ENCODE measurements at regions not wholly inside any gene's neighbourhood (a gene's known extent, or its start where the extent isn't known, plus 50 kb on each side); places are given as distances from the start of the nearest gene placed in this dataset.
"Not testable (repeated sequence)": the region's sequence is repeated elsewhere in the genome, so short reads cannot be mapped to it uniquely, and the experiment has no call there.

DNA sequence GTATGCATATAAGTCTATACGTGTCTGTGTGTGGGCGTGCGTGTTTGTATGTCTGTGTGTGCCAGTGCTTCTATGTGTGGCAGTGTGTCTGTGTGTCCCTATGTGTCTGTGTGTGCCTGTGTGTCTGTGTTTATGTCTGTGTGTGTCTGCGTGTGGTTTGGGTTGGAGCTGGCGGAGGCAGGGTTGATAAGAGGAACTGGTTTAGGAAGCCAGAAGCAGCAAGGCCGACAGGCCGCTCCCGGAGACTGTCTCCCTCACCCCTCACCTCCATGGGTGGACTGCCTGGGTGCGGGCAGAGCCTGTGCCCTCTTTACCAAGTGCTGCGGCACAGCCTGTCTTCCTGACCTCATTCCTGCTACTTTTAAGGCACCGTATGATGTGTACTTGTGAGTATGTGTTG is 327.1 kb upstream of the B3GAT1 start:
- DNase-seq = no peak

DNA sequence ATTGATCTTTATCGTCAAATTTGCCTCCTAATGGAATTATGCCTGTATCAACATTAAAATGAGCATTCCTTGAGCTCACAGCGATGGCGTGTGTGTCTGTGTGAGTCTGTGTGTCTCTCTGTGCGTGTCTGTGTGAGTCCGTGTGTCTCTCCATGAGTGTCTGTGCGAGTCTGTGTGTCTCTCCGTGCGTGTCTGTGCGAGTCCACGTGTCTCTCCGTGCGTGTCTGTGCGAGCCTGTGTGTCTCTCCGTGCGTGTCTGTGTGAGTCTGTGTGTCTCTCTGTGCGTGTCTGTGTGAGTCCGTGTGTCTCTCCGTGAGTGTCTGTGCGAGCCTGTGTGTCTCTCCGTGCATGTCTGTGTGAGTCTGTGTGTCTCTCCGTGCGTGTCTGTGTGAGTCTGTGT is 326.5 kb upstream of the B3GAT1 start:
- no peak for DNase-seq

DNA sequence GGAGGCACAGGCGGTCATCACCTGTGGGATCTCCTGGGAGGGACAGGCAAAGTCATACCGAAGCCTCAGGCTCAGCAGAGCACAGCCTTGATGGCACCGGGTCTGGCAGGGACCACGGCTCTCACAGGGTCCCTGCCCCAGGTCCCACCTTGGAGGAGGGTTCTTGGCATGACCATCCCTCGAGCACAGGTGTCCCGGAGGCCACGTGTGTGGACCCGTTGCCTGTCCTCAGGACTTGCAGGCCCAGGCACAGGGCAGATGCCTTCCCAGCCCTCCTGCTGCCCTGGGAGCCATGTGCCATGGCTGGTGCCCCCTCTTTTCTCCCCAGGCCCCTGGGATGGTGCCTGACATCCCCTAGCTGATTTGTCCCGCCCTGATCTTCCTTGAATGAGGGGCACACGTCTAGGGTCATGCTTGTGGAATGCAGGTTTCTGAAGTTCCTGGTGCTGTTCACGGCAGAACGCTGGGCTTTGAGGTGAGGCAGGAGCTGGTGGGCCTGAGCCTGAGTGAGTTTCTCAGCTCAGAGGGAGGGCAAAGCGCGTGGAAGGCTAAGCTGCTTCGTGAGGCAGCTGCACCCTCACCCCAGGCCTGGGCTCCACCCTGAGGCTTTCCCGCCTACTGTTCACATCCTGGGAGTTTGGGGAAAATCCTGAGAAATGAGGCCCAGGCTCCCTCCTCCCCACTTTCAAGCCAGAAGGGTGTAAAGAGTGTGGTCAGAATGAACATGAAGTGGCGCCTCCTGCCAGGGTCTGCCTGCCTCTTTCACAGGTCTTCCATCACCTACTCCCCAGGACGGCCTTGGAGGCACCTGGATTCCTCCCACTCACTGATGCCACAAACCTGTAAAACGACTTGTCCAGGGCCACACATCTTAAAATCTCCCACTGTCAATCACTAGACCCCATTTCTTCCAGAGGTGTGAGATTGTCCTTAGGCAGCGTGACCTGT is 325.8 kb upstream of the B3GAT1 start:
- no peak for DNase-seq

DNA sequence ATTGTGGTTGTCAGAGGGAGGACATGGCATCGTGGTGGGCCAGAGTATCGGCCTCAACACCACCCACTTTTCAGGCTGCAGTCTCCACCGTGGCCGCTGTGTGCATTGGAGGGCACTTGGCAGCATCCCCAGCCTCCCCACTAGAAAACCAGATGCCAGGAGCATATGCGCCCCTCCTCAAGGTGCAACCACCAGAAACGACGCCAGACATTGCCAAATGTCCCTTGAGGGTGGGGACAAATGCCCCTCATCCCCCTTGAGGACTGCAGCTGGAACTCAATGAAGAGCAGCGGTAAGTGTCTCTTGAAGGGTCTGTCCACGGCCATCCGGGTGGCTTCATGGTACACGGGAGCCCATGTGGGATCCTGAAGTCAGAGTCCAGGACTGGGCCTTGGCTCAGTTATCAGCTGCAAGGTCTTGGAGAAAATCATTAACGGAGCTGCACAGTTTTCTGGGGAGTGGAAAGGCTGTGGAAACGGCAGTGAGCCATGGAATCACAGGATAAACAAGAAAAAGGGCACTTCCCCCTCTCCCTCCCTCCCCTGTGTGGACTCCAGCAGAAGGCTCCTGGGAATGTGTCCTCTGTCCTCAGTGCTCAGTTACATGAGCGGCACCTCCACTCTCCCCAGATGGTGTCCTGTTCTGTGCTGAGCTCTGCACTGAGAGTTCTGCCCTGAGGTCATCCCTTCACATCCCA is 324.4 kb upstream of the B3GAT1 start:
- DNase-seq = peak; percentile 88

DNA sequence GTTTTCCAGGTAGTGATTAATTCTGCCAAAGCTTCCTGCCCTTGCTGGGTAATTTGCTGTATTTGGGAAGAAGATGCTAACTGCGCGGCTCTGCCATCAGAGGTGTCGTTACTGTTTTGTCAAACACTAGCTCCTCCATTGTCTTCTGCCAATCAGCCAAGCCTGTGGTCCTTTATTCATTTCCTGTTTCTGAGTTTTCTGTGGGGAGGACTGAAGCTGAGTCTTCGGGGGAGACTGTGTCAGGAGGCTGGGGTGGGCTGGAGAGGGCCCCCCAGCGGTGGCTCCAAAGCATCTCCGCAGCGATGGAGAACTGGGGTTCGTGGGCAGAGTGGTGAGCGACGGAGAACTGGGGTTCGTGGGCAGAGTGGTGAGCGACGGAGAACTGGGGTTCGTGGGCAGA is 322.9 kb upstream of the B3GAT1 start:
- DNase-seq = no peak

DNA sequence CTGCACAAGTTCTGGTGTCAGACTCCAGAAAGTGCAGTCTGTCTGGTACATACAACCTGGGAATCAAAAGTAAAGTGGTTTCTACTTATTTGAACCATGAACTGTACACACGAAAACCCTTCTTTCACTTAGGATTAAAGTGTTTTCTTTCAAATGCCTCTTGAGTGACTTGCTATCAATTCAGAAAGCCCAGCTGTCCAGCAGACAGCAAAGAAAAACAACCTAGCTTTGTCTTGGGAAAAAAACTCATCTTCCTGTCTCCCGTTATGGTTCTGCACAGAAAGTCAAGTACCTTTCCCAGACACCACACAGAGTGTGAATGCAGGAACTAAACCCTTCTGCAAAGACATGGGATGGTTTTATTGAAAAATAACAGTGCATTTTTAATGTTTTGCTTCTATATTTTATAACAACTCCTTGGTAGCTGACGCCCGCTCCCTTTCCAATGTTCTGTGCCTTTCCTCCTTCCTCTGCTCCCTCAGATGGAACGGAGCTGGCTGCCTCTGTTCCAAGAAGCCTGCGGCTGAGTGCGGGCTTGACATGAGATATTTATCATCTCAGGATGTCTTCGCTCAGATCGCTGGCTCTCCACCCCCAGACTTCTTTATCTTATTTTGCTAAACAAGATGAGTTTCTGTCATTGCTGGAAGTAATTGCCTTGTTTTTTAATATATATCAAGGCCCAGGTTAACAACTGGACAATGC is 322.3 kb upstream of the B3GAT1 start:
- DNase-seq = peak; percentile 88

DNA sequence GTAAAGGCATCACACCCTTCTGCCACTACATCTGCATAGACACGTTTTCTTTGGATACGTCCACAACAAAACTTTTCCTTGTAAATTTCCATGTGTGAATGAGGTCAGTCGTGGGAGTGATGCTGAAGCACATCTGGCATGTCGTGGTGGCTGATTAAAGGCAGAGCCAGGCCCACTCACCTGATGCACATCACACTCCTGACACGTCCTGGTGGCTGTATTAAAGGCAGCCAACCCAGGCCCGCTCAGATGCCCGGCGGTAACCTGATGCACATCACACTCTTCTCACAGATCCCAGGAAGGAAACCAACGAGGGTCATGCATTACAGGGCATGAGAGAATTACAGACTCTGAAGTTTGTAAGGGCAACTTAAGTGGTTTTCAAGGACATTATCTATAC is 321.6 kb upstream of the B3GAT1 start:
- DNase-seq = no peak

DNA sequence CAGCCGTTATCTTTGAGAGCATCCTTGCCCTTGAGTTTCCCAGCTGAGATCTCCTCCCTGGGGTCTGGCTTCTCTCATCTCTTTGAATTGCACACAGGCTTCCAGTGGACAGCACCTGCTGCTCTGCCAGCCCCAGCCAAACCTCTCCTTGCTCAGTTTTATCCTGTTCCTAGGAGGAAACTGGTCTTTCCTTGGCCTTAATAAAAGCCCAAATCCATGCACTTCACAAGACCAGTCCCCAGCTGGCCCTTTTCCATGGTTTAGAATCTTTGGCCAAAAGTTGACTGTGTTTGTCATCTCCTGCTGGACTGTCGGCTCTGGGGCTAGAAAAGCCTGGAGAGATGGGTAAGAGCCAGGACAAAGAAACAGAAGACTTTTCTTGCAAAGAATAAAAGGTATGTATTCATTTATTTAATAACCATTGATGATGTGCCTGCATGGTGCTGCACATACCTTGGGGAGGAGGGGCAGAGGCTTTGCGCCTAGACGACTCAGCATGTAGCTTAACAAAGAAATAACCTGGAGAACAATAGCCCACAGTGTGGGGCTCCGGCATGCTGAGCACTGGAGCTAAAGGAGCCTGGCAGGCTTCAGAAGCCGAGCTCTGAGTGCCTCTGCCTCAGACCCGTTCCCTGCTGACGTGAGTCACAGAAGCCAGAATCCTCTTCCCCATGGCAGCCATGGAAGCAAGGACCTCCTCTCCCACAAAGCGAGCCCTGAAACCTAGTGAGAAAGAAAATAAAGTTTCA is 319.3 kb upstream of the B3GAT1 start:
- peak; percentile 15 for DNase-seq

DNA sequence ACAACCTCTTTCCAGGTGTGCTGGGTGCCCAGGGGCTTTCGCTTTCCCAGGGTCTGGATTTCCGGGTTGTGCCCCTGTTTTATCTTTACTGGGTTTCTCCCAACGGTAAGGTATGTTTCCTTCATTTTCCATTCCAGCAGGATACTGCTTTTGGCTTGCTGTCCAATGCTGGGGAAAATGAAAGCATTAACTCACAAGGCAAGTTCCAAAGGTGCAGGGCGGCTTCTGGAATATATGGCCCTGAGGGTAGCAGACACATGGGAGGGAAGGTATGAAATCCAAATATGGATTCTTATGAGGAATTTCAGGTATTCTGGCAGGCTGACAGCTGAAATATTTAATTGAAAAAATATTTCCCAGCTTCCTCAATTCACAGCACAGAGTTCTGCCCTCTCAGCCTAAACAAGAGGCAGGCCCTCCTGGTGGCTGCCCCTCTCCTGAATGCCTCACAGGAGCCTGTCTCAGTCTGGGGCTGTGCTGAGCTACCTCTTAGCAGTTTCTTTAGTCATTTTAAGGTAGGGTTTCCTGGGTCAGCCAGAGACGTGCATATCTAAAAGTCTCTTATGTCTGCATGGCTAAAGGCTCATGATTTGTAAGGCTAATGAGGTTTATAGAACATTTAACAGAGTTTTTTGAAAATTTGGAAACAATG is 318.6 kb upstream of the B3GAT1 start:
- DNase-seq = no peak

DNA sequence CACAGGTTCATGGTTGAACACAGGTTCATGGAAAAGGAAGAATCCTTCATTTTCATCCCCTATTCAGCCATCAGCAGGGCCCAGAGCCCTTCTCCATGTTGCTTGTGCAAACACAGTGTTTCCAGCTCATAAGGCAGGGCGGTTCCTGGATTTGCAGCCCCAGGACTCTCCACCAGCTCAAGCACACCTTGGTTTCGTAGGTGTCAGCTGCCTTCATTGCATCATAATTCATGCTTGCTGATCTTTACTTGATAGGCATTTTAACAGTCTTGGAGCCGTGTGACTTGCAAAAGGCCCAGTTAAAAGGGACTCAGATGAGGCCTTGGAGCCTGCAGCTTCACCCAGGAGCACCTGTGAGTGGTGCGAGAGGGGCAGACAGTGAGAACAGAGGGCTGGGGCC is 318.1 kb upstream of the B3GAT1 start:
- peak; percentile 29 for DNase-seq

DNA sequence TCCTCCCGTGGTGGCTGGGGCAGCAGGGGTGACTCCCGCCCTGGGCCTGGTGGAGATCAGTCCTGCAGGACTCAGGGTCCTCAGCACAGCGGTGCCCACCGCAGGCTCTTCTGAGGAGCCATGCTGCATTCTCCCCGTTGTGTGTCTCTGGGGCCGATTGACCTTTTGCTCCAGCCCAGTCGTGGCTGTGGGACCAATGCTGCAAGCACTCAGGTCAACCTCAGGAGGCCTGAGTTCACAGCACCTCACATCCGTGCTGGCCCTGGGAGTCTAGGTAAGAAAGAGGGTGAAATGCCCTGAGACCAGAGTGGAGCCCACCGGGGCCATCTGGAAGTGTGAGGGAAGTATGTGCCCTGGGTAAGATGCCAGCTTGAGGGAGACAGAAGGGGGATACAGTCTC is 316.1 kb upstream of the B3GAT1 start:
- no peak for DNase-seq

DNA sequence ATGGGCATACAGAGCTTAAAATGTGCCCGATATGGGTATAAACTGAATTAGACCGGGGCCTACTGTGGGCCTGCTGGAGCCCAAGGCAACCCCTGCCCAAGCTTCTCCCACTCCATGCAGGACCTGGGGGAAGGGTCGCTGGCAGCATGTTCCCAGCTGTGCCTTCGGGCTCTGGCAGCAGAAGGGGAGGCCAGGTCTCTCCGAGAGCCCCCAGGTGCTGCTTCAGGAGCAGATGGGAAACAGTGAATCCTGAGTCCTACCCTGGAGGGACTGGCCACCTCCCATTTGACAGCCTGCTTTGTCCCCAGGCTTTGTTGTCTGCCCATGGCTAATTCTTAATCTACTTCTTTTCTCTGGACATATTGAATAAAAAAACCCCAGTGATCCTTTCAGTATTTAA is 315.6 kb upstream of the B3GAT1 start:
- DNase-seq = no peak

DNA sequence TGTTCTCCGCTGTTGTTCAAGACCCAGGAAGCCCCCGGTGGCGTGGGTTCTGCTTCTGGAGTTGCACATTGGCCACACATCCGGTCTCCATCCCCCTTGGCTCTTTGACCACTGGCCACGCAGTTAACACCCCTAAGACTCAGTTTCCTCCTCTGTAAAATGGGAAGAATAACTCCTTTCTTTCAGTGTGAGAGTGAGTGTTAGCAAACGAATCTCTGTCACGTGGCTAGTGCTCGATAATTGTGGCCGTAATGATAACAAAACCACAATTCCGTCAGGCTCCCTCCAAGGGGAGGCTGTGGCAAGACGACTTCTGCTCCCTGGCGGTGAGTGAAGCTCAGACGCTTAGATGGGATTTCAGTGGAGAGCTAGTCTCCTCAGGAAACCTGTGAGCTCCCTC is 315.2 kb upstream of the B3GAT1 start:
- DNase-seq = no peak

DNA sequence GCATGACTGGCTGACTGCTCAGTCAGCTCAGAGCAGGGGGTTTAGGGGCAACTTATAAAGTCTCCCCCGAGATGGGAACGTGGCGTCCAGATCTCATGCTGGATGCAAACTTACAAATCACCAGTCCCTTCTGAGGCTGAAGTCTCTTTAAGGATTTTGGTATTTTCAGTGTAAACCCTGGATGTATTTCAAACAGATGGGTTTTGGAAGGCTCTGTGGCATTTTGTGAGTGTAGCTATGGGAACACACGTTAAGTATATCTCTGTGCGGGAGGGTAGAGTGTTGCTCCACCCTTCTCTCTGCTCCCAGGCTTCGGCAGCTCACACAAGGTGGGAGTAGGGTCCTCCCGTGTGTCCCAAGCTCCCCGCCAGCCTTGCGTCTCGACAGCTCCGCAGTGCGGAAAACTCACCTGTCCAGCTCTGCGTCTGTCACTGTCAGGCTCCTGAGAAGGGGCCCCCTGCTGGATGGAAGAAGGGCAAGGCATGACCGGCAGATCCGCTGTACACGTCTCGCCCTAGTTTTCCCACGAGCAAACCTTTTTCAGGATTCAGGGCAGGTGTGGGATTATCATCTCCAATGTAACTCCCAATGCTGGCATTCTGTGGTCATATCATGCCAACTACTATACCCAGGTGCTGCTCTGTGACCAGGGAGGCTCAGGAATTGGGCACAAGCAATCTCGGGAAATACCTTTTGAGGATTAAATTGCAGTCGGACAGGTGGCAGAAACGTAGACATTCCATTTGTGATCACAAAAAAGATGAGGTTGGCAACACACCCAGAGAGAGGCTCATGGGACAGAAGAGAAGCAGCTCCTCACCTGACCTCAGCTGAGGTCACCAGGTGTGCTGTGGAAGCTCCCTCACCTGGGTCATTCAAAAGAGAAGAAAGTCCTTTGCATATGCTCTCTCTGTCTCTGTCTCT is 313.9 kb upstream of the B3GAT1 start:
- no peak for DNase-seq

DNA sequence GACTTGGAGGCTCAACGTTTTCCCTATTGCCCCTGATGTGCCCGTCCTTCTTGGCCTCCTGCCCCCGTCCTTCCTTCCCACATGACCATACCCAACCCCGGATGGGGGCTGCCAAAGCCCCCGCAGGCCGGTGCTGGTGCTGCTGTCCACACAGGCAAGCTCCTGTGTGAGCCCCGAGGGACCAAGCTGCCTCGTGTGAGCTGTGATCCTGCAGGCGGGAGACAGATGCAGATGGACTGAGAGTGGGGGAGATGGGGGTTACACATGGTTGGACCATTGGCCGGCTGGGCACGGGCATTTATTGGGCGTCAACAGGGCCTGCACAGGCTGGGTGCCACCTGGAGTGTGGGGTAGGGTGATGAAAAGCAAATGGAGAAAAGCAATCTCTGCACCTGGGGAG is 313.2 kb upstream of the B3GAT1 start:
- no peak for DNase-seq

DNA sequence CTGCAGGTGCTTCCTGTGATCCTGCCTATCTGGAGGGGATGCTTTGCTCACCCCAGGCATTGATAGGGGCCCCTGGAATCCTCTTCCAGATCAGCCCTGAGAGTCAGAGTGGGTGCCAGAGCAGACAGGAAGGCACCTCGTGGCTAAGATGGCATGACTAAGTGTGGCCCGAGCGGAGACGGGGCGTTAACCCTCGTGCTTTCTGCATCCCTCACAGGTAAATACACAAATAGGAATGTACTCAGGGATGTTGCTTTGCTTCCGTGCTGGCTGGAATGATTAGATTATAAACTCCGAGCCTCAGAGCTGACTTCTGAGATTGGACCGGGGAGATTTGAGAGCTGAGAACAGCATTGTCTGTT is 312.7 kb upstream of the B3GAT1 start:
- DNase-seq = peak; percentile 91

DNA sequence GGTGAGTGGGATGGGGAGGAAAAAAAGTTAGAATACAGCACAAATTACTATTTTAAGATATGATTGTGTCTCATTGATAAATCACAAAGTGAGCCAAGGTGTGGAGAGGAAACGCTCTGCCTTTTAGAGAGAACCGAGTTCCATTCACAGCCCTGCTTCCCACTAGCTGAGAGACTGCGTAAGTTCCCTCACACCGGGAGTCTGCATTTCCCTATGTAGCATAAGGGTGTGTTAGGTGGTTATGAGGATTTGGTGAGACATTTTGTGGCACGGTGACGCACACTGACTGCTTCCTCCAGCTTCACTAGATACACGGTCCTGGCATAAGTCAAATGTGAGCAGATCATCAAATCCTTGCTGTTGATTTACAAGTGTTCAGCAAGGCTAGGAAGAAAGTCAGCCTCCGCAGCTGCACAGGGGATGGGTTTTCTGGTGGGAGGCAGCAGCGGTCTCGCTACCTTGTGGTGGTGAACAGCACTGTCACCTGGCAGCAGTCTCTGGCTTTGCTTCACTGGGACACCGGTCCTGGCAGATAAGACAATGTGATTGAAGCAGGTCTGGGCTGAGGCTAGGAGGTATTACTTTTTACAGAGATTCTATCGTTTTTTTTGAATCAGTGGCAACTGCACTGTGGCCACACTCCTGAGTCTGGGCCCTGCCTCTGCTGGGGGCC is 312.2 kb upstream of the B3GAT1 start:
- DNase-seq = no peak

DNA sequence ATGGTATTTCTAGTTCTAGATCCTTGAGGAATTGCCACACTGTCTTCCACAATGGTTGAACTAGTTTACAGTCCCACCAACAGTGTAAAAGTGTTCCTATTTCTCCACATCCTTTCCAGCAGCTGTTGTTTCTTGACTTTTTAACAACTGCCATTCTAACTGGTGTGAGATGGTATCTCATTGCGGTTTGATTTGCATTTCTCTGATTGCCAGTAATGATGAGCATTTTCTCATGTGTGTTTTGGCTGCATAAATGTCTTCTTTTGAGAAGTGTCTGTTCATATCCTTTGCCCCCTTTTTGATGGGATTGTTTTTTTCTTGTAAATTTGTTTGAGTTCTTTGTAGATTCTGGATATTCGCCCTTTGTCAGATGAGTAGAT is 308.6 kb upstream of the B3GAT1 start:
- DNase-seq = not testable (repeated sequence)

DNA sequence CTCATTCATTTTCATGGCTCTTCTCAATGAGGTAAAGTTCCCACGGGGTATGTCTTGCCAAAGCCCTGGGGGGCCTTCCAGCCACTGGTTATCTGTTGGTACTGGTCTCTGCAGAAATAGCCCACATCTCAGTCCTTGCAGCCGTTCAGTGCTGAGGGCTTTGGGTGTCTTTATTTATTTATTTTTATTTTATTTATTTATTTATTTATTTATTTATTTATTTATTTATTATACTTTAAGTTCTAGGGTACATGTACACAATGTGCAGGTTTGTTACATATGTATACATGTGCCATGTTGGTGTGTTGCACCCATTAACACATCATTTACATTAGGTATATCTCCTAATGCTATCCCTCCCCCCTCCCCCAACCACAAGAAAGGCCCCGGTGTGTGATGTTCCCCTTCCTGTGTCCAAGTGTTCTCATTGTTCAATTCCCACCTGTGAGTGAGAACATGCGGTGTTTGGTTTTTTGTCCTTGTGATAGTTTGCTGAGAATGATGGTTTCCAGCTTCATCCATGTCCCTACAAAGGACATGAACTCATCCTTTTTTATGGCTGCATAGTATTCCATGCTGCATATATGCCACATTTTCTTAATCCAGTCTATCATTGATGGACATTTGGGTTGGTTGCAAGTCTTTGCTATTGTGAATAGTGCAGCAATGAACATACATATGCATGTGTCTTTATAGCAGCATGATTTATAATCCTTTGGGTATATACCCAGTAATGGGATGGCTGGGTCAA is 308.1 kb upstream of the B3GAT1 start:
- not testable (repeated sequence) for DNase-seq

DNA sequence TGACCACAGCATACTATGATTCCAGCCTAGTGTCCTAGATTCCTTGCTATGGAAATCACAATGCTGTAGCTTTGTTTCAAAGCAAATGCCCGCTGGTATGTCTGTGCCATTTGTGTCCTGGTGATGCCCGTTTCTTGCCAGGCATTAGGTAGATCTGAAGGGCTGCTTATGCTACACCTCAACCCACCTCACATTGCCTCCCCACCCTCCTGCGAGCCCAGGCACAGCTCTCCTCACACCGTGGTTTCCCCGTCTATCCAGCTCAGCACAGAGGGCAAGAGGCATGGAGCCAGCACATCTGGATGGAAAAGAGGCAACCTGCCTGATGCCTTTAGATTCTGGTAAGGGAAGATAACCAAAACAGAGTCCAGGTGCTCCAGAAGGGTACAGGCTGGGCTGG is 307.4 kb upstream of the B3GAT1 start:
- no peak for DNase-seq
